Naive B cell (primary cell): ENCODE measurements at regions not wholly inside any gene's neighbourhood (a gene's known extent, or its start where the extent isn't known, plus 50 kb on each side); places are given as distances from the start of the nearest gene placed in this dataset.

ENCODE experiments used
- ATAC-seq, 2 donors: fragments of 150-1000 bp; cut with Tn5 transposase; 2 replicates each; pipeline ENCODE4 v1.10.0; 2021; ENCODE audit warnings: low read depth in 2 of 2, mild to moderate bottlenecking in 2 of 2, moderate library complexity in 2 of 2
- DNase-seq: peaks from one replicate; pipeline ENCODE4 v3.0.0; 2022
- H3K27ac Mint-ChIP-seq, 6 donors: one replicate each; pipeline ENCODE4 v1.8.0; 2020 to 2022; ENCODE audit warnings: mild to moderate bottlenecking in 6 of 6, mixed read lengths in 6 of 6, moderate library complexity in 5 of 6, inconsistent platforms in 2 of 6
- H3K27me3 Mint-ChIP-seq, 3 donors: one replicate each; pipeline ENCODE4 v1.8.0; 2021 to 2022; ENCODE audit warnings: mixed read lengths in 3 of 3, mild to moderate bottlenecking in 1 of 3
- H3K36me3 Mint-ChIP-seq, 2 donors: one replicate each; pipeline ENCODE4 v1.8.0; 2020 to 2022; ENCODE audit warnings: mixed read lengths in 2 of 2, inconsistent platforms in 1 of 2, mild to moderate bottlenecking in 1 of 2
- H3K4me1 Mint-ChIP-seq, 3 donors: one replicate each; pipeline ENCODE4 v1.8.0; 2020 to 2022; ENCODE audit warnings: mixed read lengths in 3 of 3, inconsistent platforms in 1 of 3, mild to moderate bottlenecking in 1 of 3, moderate library complexity in 1 of 3
- H3K4me3 Mint-ChIP-seq, 8 donors: one replicate each; pipeline ENCODE4 v1.8.0; 2020 to 2022; ENCODE audit warnings: mild to moderate bottlenecking in 8 of 8, mixed read lengths in 8 of 8, moderate library complexity in 8 of 8, inconsistent platforms in 2 of 8
- H3K9me3 Mint-ChIP-seq, 7 donors: one replicate each; pipeline ENCODE4 v1.8.0; 2020 to 2022; ENCODE audit warnings: mixed read lengths in 7 of 7, mild to moderate bottlenecking in 5 of 7, inconsistent platforms in 2 of 7, moderate library complexity in 1 of 7

DNA sequence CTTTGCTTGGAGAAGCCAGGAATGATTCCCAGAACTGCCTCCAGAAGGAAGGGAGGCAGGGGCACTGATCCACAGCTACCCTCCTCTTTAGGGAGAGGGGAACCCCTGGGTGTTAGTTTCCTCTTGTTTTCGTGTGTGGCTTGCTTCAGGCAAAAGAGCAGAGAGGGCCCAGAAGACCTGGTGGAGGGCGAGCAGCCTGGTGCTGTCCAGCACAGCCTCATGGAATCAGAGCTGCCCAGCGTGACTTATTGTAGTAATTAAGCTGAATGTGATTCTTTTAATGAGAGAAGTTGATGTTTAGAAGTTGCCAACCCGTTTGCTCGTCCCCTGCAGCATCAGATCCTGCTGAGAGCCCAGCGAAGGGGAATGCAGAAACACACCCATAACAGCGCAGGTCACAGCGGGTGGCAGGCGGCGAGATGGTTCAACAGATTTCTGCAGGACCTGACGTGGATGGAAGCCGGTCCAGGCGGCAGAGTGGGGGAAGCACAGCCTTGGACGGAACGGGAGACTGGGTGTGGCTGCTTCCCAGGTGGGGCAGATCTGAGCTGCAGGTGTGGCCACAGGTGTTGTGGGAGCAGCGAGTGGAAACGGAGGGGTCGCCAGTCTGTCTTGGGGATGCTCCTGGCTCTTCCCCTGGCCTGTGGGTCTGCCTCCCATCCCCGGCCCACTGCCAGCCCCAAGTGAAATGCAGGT, 53.7 kb upstream of the SHH start:
- no peak overlapping the region for H3K4me3 Mint-ChIP-seq
- peaks cover 0 to 5% (median 0%) of the 10 kb centered on the region in 7 donors for H3K9me3 Mint-ChIP-seq
- peaks cover 12 to 52% (median 24%) of the 10 kb centered on the region in 3 donors for H3K27me3 Mint-ChIP-seq
- H3K36me3 Mint-ChIP-seq, result no peaks in the 10 kb centered on the region
- ATAC-seq (no peak), DNase-seq (no peak)
- no peak overlapping the region for H3K27ac Mint-ChIP-seq
- H3K4me1 Mint-ChIP-seq, result no peaks in the 10 kb centered on the region

DNA sequence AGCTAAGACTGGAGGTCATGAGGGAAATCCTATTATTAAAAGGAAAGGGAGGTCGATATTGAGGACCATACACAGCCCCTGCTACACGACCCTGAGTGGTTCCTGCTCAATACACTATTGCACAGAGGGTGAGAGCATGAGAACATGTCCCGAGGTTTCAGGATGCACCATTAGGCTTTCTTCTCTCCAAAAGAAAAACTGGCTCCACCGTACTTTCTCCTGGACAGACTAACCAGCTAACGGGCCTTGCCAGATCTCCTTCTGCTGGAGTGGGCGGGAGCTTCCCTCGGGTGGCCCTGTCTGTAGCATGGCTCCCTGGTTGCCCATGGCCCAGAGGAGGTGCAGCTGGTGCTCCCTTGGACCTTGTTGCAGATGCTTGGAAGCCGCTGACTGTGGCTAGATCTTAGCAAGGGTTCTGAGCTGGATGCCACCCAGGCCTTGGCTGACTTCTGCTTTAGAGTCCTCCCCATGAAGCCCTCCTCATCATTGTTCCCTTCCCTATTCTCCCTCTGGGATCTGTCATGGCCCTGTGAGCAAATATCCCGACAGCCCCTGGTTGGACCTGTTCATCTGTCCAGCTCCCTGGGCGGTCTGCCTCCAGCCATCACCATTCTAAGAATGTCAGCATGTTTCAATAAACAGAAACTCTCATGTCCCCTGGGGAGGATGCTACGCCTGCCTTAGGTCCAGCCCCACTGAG, 52.9 kb upstream of the SHH start:
- DNase-seq, result no peak

DNA sequence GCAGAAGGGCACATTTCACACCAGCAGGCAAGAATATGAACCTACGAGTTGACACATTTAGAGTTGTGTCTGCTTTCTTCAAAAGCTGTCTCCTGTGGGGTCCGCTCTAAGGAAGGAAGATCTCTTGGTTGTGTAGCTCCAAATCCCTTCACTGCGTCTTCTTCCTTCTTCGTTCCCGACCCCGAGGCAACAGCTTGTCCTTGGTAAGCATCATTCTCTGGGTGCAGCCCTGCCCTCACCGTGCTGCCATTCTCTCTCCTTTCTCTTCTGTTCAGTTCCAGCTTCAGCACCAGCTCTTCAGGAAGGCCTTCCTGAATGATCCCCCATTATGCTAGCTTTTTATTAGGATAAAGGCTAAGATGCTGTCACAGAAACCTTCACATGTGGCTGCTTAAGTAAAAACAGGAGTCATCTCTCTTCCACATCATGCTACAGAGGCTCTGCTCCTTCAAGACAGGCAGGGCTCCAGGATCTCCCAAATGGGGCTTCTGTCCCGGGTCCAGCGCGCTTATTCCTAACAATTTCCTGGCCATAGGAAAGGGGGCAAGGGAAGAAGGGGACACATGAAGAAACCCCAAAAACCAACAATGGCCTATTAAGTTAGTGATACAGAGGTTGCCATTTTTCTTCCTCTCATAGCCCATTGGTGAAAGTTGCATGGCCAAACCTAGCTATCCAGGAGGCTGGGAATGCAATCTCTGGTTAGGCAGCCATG, 52.2 kb upstream of the SHH start:
- Mint-ChIP-seq H3K27me3 (peaks cover 12 to 43% (median 16%) of the 10 kb centered on the region in 3 donors), H3K9me3 (peaks cover 0 to 5% (median 0%) of the 10 kb centered on the region in 7 donors), H3K4me3 (no peak overlapping the region), H3K36me3 (no peaks in the 10 kb centered on the region), H3K4me1 (no peaks in the 10 kb centered on the region), H3K27ac (no peak overlapping the region)
- ATAC-seq, result no peak
- DNase-seq, result no peak

More for the DNA sequence above, 52.9 kb upstream of the SHH start:
- Mint-ChIP-seq H3K4me3 (no peak overlapping the region), H3K4me1 (no peaks in the 10 kb centered on the region), H3K27ac (no peak overlapping the region), H3K27me3 (peaks cover 12 to 43% (median 16%) of the 10 kb centered on the region in 3 donors), H3K9me3 (peaks cover 0 to 5% (median 0%) of the 10 kb centered on the region in 7 donors), H3K36me3 (no peaks in the 10 kb centered on the region)
- ATAC-seq, result no peak

DNA sequence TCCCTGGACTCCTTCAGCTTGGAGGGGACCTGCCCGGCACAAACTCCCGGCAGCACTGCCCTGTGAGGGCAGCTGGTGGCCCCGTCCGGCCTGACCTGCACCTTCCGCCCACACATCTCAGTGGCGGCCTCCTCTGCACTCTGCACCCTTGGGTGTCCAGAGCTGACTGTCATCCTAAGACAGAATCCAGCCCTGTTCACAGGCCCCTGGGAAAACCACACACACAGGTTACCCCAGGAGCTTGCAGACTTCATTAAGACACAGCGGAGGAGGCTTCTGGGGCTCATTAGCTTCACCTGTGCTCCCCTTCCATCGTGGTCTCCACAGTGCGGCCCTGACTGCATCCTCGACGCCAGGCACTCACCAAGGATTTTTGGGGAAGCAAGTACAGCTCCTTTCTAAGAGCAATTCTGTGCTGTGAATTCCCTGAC, 51.5 kb upstream of the SHH start:
- H3K4me1 Mint-ChIP-seq, result no peaks in the 10 kb centered on the region
- peaks cover 12 to 43% (median 16%) of the 10 kb centered on the region in 3 donors for H3K27me3 Mint-ChIP-seq
- ATAC-seq (no peak), DNase-seq (no peak)
- peaks cover 0 to 3% (median 0%) of the 10 kb centered on the region in 7 donors for H3K9me3 Mint-ChIP-seq
- no peak overlapping the region for H3K27ac Mint-ChIP-seq
- H3K36me3 Mint-ChIP-seq, result no peaks in the 10 kb centered on the region
- H3K4me3 Mint-ChIP-seq, result no peak overlapping the region

DNA sequence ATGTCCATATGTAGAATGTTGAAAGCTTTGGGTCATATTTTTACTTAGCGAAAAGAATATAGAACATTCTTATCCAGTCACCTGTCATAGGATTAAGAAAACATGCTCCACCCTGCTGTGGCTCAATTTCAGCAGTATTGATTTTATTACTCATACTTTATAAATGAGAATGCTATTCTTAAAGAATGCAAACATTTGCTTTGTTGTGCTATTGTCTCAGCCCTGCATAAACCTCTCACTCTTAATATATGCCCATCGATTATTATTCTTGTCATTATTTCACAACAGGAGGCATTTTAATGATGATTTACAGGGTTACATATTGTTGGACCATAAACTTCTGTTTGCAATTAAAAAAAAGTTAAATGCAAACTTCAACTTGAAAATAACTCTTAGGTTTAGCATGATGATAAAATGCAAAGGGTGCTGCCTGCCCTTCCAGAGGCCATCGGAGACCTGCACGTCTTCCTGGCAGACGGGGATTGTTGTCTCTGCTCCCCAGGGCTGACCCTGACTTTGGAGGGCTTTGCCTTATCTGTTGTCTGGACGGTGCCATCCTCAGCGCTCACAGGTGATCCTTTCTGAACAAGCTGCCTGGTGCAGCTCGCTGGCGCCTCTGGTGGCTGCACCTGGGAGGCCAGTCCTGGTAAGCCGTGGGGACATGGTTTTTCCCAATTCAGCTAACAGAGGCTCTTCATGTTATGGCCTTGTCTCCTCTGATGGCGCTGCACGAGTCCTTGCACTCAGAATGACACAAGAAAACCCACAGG, 50.0 kb upstream of the SHH start:
- Mint-ChIP-seq H3K9me3 (no peaks in the 10 kb centered on the region), H3K4me3 (no peak overlapping the region), H3K36me3 (no peaks in the 10 kb centered on the region), H3K4me1 (no peaks in the 10 kb centered on the region), H3K27me3 (peaks cover 12 to 32% (median 16%) of the 10 kb centered on the region in 3 donors), H3K27ac (no peak overlapping the region)
- ATAC-seq, result no peak
- DNase-seq, result no peak
